DMS53 (cell line): ENCODE measurements at regions not wholly inside any gene's neighbourhood (a gene's known extent, or its start where the extent isn't known, plus 50 kb on each side); places are given as distances from the start of the nearest gene placed in this dataset.

Experiments
- DNase-seq: peaks from one replicate; lab custom pipeline; 2025; lab: John Stamatoyannopoulos, UW

- DNase-seq = no peak
These were observed 432.6 kb downstream of the SATB2 start for GRCh38 chr2:199025146-199025545.

GRCh38 chr2:199024224-199024623, 433.5 kb downstream of the SATB2 start:
- no peak for DNase-seq

GRCh38 chr2:199019898-199020507, 437.7 kb downstream of the SATB2 start:
- peak; percentile 71 for DNase-seq

- DNase-seq = no peak
These were observed 438.9 kb downstream of the SATB2 start for GRCh38 chr2:199018826-199019225.

- no peak for DNase-seq
These were observed 442.7 kb downstream of the SATB2 start for GRCh38 chr2:199015072-199015471.

GRCh38 chr2:199014226-199014625, 443.5 kb downstream of the SATB2 start:
- no peak for DNase-seq

GRCh38 chr2:199011908-199012307, 445.8 kb downstream of the SATB2 start:
- no peak for DNase-seq

- DNase-seq = no peak
These were observed 463.1 kb downstream of the SATB2 start for GRCh38 chr2:198994678-198995077.

GRCh38 chr2:198991431-198991830, 466.3 kb downstream of the SATB2 start:
- no peak for DNase-seq

GRCh38 chr2:198975779-198976178, 482.0 kb downstream of the SATB2 start:
- no peak for DNase-seq

GRCh38 chr2:198973785-198974184, 484.0 kb downstream of the SATB2 start:
- no peak for DNase-seq

- DNase-seq = no peak
These were observed 484.6 kb downstream of the SATB2 start for GRCh38 chr2:198973181-198973580.

GRCh38 chr2:198968545-198968944, 489.2 kb downstream of the SATB2 start:
- DNase-seq = no peak

GRCh38 chr2:198966269-198966668, 491.5 kb downstream of the SATB2 start:
- DNase-seq = peak; percentile 52

GRCh38 chr2:198961547-198961946, 496.2 kb downstream of the SATB2 start:
- peak; percentile 5 for DNase-seq

- DNase-seq = no peak
These were observed 500.6 kb downstream of the SATB2 start for GRCh38 chr2:198957181-198957580.

- DNase-seq = no peak
These were observed 504.4 kb downstream of the SATB2 start for GRCh38 chr2:198953328-198953727.

- DNase-seq = no peak
These were observed 506.9 kb downstream of the SATB2 start for GRCh38 chr2:198950803-198951202.

GRCh38 chr2:198945496-198945895, 512.2 kb downstream of the SATB2 start:
- DNase-seq = no peak

- peak; percentile 23 for DNase-seq
These were observed 527.6 kb downstream of the SATB2 start for GRCh38 chr2:198930170-198930569.

- no peak for DNase-seq
These were observed 529.7 kb downstream of the SATB2 start for GRCh38 chr2:198928026-198928425.

GRCh38 chr2:198917926-198918720, 539.6 kb downstream of the SATB2 start:
- DNase-seq = no peak

GRCh38 chr2:198917275-198917674, 540.5 kb downstream of the SATB2 start:
- DNase-seq = no peak
